ENCODE measurements at regions not wholly inside any gene's neighbourhood (a gene's known extent, or its start where the extent isn't known, plus 50 kb on each side); places are given as distances from the start of the nearest gene placed in this dataset.
"Not testable (repeated sequence)": the region's sequence is repeated elsewhere in the genome, so short reads cannot be mapped to it uniquely, and the experiment has no call there.

- 51% methylated on average over 2 of the region's 3 CpGs for WGBS (ENCODE audit: insufficient coverage)
Observed at GRCh38 chr5:117131048-117131679, 556.5 kb upstream of the SEMA6A start.

GRCh38 chr5:117118499-117118898 lies 543.9 kb upstream of the SEMA6A start:
- no peaks in the 10 kb centered on the region for H3K27me3 ChIP-seq (ENCODE audit: control insufficient read depth, insufficient read depth, low read length)
- DNase-seq = no peak
- H3K27ac ChIP-seq (ENCODE audit: low read length) = no peak overlapping the region
- WGBS (ENCODE audit: insufficient coverage) = 82% methylated on average over 1 of the region's 1 CpG
- H3K36me3 ChIP-seq (ENCODE audit: control insufficient read depth, insufficient read depth, low read length) = no peaks in the 10 kb centered on the region
- H3K4me3 ChIP-seq (ENCODE audit: low read length) = no peak overlapping the region
- no peaks in the 10 kb centered on the region for H3K4me1 ChIP-seq (ENCODE audit: control insufficient read depth, insufficient read depth, low read length)
- no peaks in the 10 kb centered on the region for H3K9me3 ChIP-seq (replicated peaks; ENCODE audit: control insufficient read depth, low read depth, low read length)

More at GRCh38 chr5:117131048-117131679, 556.5 kb upstream of the SEMA6A start:
- Histone ChIP-seq H3K4me1 (ENCODE audit: control insufficient read depth, insufficient read depth, low read length) (no peaks in the 10 kb centered on the region), H3K36me3 (ENCODE audit: control insufficient read depth, insufficient read depth, low read length) (no peaks in the 10 kb centered on the region), H3K4me3 (ENCODE audit: low read length) (no peak overlapping the region), H3K27ac (ENCODE audit: low read length) (no peak overlapping the region), H3K9me3 (replicated peaks; ENCODE audit: control insufficient read depth, low read depth, low read length) (no peaks in the 10 kb centered on the region), H3K27me3 (ENCODE audit: control insufficient read depth, insufficient read depth, low read length) (no peaks in the 10 kb centered on the region)
- peak; percentile 27 for DNase-seq

GRCh38 chr5:117117314-117117713 lies 542.7 kb upstream of the SEMA6A start:
- not testable (repeated sequence) for H3K27me3 ChIP-seq (ENCODE audit: control insufficient read depth, insufficient read depth, low read length); DNase-seq; H3K4me1 ChIP-seq (ENCODE audit: control insufficient read depth, insufficient read depth, low read length); H3K27ac ChIP-seq (ENCODE audit: low read length); H3K4me3 ChIP-seq (ENCODE audit: low read length); H3K36me3 ChIP-seq (ENCODE audit: control insufficient read depth, insufficient read depth, low read length); H3K9me3 ChIP-seq (replicated peaks; ENCODE audit: control insufficient read depth, low read depth, low read length)
- WGBS (ENCODE audit: insufficient coverage) = 60% methylated on average over 3 of the region's 6 CpGs

GRCh38 chr5:117110548-117110947 lies 535.9 kb upstream of the SEMA6A start:
- DNase-seq = no peak
- Histone ChIP-seq H3K27ac (ENCODE audit: low read length) (no peak overlapping the region), H3K4me3 (ENCODE audit: low read length) (no peak overlapping the region), H3K9me3 (replicated peaks; ENCODE audit: control insufficient read depth, low read depth, low read length) (peaks cover 2% of the 10 kb centered on the region), H3K36me3 (ENCODE audit: control insufficient read depth, insufficient read depth, low read length) (no peaks in the 10 kb centered on the region), H3K4me1 (ENCODE audit: control insufficient read depth, insufficient read depth, low read length) (no peaks in the 10 kb centered on the region), H3K27me3 (ENCODE audit: control insufficient read depth, insufficient read depth, low read length) (no peaks in the 10 kb centered on the region)
- 60% methylated on average over 1 of the region's 2 CpGs for WGBS (ENCODE audit: insufficient coverage)

- no peaks in the 10 kb centered on the region for H3K36me3 ChIP-seq (ENCODE audit: control insufficient read depth, insufficient read depth, low read length)
- 100% methylated on average over 1 of the region's 3 CpGs for WGBS (ENCODE audit: insufficient coverage)
- no peaks in the 10 kb centered on the region for H3K27me3 ChIP-seq (ENCODE audit: control insufficient read depth, insufficient read depth, low read length)
- no peak overlapping the region for H3K4me3 ChIP-seq (ENCODE audit: low read length)
- peaks cover 2% of the 10 kb centered on the region for H3K9me3 ChIP-seq (replicated peaks; ENCODE audit: control insufficient read depth, low read depth, low read length)
- H3K27ac ChIP-seq (ENCODE audit: low read length) = no peak overlapping the region
- H3K4me1 ChIP-seq (ENCODE audit: control insufficient read depth, insufficient read depth, low read length) = no peaks in the 10 kb centered on the region
- no peak for DNase-seq
Observed at GRCh38 chr5:117107859-117108258, 533.2 kb upstream of the SEMA6A start.

- H3K9me3 ChIP-seq (replicated peaks; ENCODE audit: control insufficient read depth, low read depth, low read length) = no peaks in the 10 kb centered on the region
- no peak overlapping the region for H3K27ac ChIP-seq (ENCODE audit: low read length)
- no peak overlapping the region for H3K4me3 ChIP-seq (ENCODE audit: low read length)
- DNase-seq = no peak
- no peaks in the 10 kb centered on the region for H3K4me1 ChIP-seq (ENCODE audit: control insufficient read depth, insufficient read depth, low read length)
- H3K27me3 ChIP-seq (ENCODE audit: control insufficient read depth, insufficient read depth, low read length) = no peaks in the 10 kb centered on the region
- no peaks in the 10 kb centered on the region for H3K36me3 ChIP-seq (ENCODE audit: control insufficient read depth, insufficient read depth, low read length)
- 63% methylated on average over 2 of the region's 4 CpGs for WGBS (ENCODE audit: insufficient coverage)
Observed at GRCh38 chr5:117103703-117104102, 529.1 kb upstream of the SEMA6A start.

GRCh38 chr5:117102591-117102990 lies 528.0 kb upstream of the SEMA6A start:
- H3K27me3 ChIP-seq (ENCODE audit: control insufficient read depth, insufficient read depth, low read length) = no peaks in the 10 kb centered on the region
- H3K9me3 ChIP-seq (replicated peaks; ENCODE audit: control insufficient read depth, low read depth, low read length) = no peaks in the 10 kb centered on the region
- no peaks in the 10 kb centered on the region for H3K36me3 ChIP-seq (ENCODE audit: control insufficient read depth, insufficient read depth, low read length)
- H3K4me3 ChIP-seq (ENCODE audit: low read length) = no peak overlapping the region
- no peak for DNase-seq
- H3K27ac ChIP-seq (ENCODE audit: low read length) = no peak overlapping the region
- H3K4me1 ChIP-seq (ENCODE audit: control insufficient read depth, insufficient read depth, low read length) = no peaks in the 10 kb centered on the region

GRCh38 chr5:117100176-117100575 lies 525.6 kb upstream of the SEMA6A start:
- Histone ChIP-seq H3K9me3 (replicated peaks; ENCODE audit: control insufficient read depth, low read depth, low read length) (no peaks in the 10 kb centered on the region), H3K27ac (ENCODE audit: low read length) (no peak overlapping the region), H3K36me3 (ENCODE audit: control insufficient read depth, insufficient read depth, low read length) (no peaks in the 10 kb centered on the region), H3K4me1 (ENCODE audit: control insufficient read depth, insufficient read depth, low read length) (no peaks in the 10 kb centered on the region), H3K27me3 (ENCODE audit: control insufficient read depth, insufficient read depth, low read length) (no peaks in the 10 kb centered on the region), H3K4me3 (ENCODE audit: low read length) (no peak overlapping the region)
- WGBS (ENCODE audit: insufficient coverage) = 90% methylated on average over 1 of the region's 1 CpG
- DNase-seq = no peak

GRCh38 chr5:117098094-117098493 lies 523.5 kb upstream of the SEMA6A start:
- 80% methylated on average over 1 of the region's 3 CpGs for WGBS (ENCODE audit: insufficient coverage)
- Histone ChIP-seq H3K4me1 (ENCODE audit: control insufficient read depth, insufficient read depth, low read length) (no peaks in the 10 kb centered on the region), H3K4me3 (ENCODE audit: low read length) (no peak overlapping the region), H3K9me3 (replicated peaks; ENCODE audit: control insufficient read depth, low read depth, low read length) (no peaks in the 10 kb centered on the region), H3K27ac (ENCODE audit: low read length) (no peak overlapping the region), H3K27me3 (ENCODE audit: control insufficient read depth, insufficient read depth, low read length) (no peaks in the 10 kb centered on the region), H3K36me3 (ENCODE audit: control insufficient read depth, insufficient read depth, low read length) (no peaks in the 10 kb centered on the region)
- DNase-seq = no peak

GRCh38 chr5:117095346-117096332 lies 521.0 kb upstream of the SEMA6A start:
- no peak overlapping the region for H3K4me3 ChIP-seq (ENCODE audit: low read length)
- no peaks in the 10 kb centered on the region for H3K4me1 ChIP-seq (ENCODE audit: control insufficient read depth, insufficient read depth, low read length)
- H3K27ac ChIP-seq (ENCODE audit: low read length) = no peak overlapping the region
- H3K9me3 ChIP-seq (replicated peaks; ENCODE audit: control insufficient read depth, low read depth, low read length) = no peaks in the 10 kb centered on the region
- no peak for DNase-seq
- no peaks in the 10 kb centered on the region for H3K27me3 ChIP-seq (ENCODE audit: control insufficient read depth, insufficient read depth, low read length)
- H3K36me3 ChIP-seq (ENCODE audit: control insufficient read depth, insufficient read depth, low read length) = no peaks in the 10 kb centered on the region
- no CpG with 5 or more reads among the region's 10 CpGs for WGBS (ENCODE audit: insufficient coverage)

All from muscle of leg (tissue), 3 donors.